Thyroid gland (tissue), 4 donors: ENCODE measurements at regions not wholly inside any gene's neighbourhood (a gene's known extent, or its start where the extent isn't known, plus 50 kb on each side); places are given as distances from the start of the nearest gene placed in this dataset.

ENCODE experiments used
- POLR2A ChIP-seq, 2 donors: fragments of 450-650 bp; IDR thresholded peaks; one replicate each; pipeline ENCODE4 v1.6.1; 2017; ENCODE audit warnings: antibody characterized with exemption in 2 of 2, mild to moderate bottlenecking in 2 of 2, moderate library complexity in 1 of 2
- TF ChIP-seq, protein P1 (sequence below), 6 experiments: fragments of 200-600 bp in 3 of 6; fragments of 450-650 bp in 3 of 6; sonication (generic) in 3 of 6; IDR thresholded peaks; one replicate each; pipeline ENCODE4 v1.5.1; 2016 to 2019; ENCODE audit warnings: antibody characterized with exemption in 6 of 6, mild to moderate bottlenecking in 2 of 6, inconsistent platforms in 1 of 6, moderate library complexity in 1 of 6

GRCh38 chr1:244271004-244271403 is 180.7 kb downstream of the ADSS2 start:
- TF ChIP-seq, protein P1, sequence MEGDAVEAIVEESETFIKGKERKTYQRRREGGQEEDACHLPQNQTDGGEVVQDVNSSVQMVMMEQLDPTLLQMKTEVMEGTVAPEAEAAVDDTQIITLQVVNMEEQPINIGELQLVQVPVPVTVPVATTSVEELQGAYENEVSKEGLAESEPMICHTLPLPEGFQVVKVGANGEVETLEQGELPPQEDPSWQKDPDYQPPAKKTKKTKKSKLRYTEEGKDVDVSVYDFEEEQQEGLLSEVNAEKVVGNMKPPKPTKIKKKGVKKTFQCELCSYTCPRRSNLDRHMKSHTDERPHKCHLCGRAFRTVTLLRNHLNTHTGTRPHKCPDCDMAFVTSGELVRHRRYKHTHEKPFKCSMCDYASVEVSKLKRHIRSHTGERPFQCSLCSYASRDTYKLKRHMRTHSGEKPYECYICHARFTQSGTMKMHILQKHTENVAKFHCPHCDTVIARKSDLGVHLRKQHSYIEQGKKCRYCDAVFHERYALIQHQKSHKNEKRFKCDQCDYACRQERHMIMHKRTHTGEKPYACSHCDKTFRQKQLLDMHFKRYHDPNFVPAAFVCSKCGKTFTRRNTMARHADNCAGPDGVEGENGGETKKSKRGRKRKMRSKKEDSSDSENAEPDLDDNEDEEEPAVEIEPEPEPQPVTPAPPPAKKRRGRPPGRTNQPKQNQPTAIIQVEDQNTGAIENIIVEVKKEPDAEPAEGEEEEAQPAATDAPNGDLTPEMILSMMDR (IDR thresholded peaks at IDR 0.05) = no peak
- no peak for TF ChIP-seq POLR2A (IDR thresholded peaks at IDR 0.05)
